ENCODE measurements at regions not wholly inside any gene's neighbourhood (a gene's known extent, or its start where the extent isn't known, plus 50 kb on each side); places are given as distances from the start of the nearest gene placed in this dataset.
"Not testable (repeated sequence)": the region's sequence is repeated elsewhere in the genome, so short reads cannot be mapped to it uniquely, and the experiment has no call there.

- DNase-seq (ENCODE audit: low read depth in 2 of 2, low spot score in 1 of 2) = not testable (repeated sequence)
These were observed 63.0 kb upstream of the KIF2A start for GRCh38 chr5:62243046-62243445.

GRCh38 chr5:62248192-62248591 lies 57.8 kb upstream of the KIF2A start:
- not testable (repeated sequence) for DNase-seq (ENCODE audit: low read depth in 2 of 2, low spot score in 1 of 2)

- not testable (repeated sequence) for DNase-seq (ENCODE audit: low read depth in 2 of 2, low spot score in 1 of 2)
These were observed 55.9 kb upstream of the KIF2A start for GRCh38 chr5:62250085-62250484.

- not testable (repeated sequence) for DNase-seq (ENCODE audit: low read depth in 2 of 2, low spot score in 1 of 2)
These were observed 55.1 kb upstream of the KIF2A start for GRCh38 chr5:62250919-62251318.

- not testable (repeated sequence) for DNase-seq (ENCODE audit: low read depth in 2 of 2, low spot score in 1 of 2)
These were observed 53.5 kb upstream of the KIF2A start for GRCh38 chr5:62252519-62252918.

GRCh38 chr5:62255551-62255950 lies 50.5 kb upstream of the KIF2A start:
- not testable (repeated sequence) for DNase-seq (ENCODE audit: low read depth in 2 of 2, low spot score in 1 of 2)

- no peak for DNase-seq (ENCODE audit: low read depth in 2 of 2, low spot score in 1 of 2)
These were observed 49.6 kb upstream of the KIF2A start for GRCh38 chr5:62256161-62257019.
